ENCODE measurements at regions not wholly inside any gene's neighbourhood (a gene's known extent, or its start where the extent isn't known, plus 50 kb on each side); places are given as distances from the start of the nearest gene placed in this dataset.

- Histone ChIP-seq H3K27me3 (no peaks in the 10 kb centered on the region), H3K9me3 (peaks cover 0 to 6% (median 0%) of the 10 kb centered on the region in 3 donors), H3K27ac (no peak overlapping the region), H3K36me3 (no peaks in the 10 kb centered on the region), H3K4me1 (no peaks in the 10 kb centered on the region), H3K4me3 (no peak overlapping the region)
- no peak for DNase-seq
- TF ChIP-seq, protein P1, sequence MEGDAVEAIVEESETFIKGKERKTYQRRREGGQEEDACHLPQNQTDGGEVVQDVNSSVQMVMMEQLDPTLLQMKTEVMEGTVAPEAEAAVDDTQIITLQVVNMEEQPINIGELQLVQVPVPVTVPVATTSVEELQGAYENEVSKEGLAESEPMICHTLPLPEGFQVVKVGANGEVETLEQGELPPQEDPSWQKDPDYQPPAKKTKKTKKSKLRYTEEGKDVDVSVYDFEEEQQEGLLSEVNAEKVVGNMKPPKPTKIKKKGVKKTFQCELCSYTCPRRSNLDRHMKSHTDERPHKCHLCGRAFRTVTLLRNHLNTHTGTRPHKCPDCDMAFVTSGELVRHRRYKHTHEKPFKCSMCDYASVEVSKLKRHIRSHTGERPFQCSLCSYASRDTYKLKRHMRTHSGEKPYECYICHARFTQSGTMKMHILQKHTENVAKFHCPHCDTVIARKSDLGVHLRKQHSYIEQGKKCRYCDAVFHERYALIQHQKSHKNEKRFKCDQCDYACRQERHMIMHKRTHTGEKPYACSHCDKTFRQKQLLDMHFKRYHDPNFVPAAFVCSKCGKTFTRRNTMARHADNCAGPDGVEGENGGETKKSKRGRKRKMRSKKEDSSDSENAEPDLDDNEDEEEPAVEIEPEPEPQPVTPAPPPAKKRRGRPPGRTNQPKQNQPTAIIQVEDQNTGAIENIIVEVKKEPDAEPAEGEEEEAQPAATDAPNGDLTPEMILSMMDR (IDR thresholded peaks at IDR 0.05): no peak
- intact Hi-C loops (cut with DNase I; ENCODE audit: low total_unique reads): no loop called here
Observed at GRCh38 chr7:67764289-67764688, 767.7 kb downstream of the TYW1 start.

- intact Hi-C loops (cut with DNase I; ENCODE audit: low total_unique reads): no loop called here
- DNase-seq: no peak
- TF ChIP-seq, protein P1 (IDR thresholded peaks at IDR 0.05): no peak
Observed at GRCh38 chr7:67765481-67766175, 769.0 kb downstream of the TYW1 start.

DNA sequence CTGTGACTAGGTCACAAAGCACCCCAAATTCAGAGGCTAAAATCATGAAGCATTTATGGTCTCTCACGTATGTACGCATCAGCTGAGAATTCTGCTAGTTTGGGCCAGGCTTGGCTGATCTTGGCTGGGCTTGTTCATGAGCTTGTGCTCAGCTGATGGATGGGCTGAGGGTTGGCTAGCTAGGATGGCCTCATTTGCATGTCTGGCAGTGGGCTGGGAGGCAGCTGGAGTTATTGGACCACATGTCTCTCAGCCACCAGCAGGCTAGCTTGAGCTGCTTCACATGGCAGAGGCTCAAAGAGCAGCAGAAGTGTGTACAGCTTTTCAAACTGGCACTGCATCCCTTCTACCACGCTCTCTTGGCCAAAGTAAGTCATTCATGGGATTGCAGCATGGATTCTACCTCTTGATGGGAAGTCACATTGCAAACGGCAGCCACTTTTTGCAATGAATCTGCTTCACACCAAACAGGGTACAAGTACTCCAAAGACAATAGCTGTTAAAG is 770.3 kb downstream of the TYW1 start:
- H3K27ac ChIP-seq: no peak overlapping the region
- TF ChIP-seq, protein P1 (IDR thresholded peaks at IDR 0.05): no peak
- no peak for DNase-seq
- H3K9me3 ChIP-seq: peaks cover 0 to 6% (median 0%) of the 10 kb centered on the region in 3 donors
- H3K4me3 ChIP-seq: no peak overlapping the region
- H3K36me3 ChIP-seq: no peaks in the 10 kb centered on the region
- H3K27me3 ChIP-seq: no peaks in the 10 kb centered on the region
- H3K4me1 ChIP-seq: no peaks in the 10 kb centered on the region
- intact Hi-C loops (cut with DNase I; ENCODE audit: low total_unique reads): no loop called here

More at GRCh38 chr7:67765481-67766175, 769.0 kb downstream of the TYW1 start:
- Histone ChIP-seq H3K4me1 (no peaks in the 10 kb centered on the region), H3K4me3 (no peak overlapping the region), H3K9me3 (peaks cover 0 to 6% (median 0%) of the 10 kb centered on the region in 3 donors), H3K36me3 (no peaks in the 10 kb centered on the region), H3K27me3 (no peaks in the 10 kb centered on the region), H3K27ac (no peak overlapping the region)

GRCh38 chr7:67771846-67772605 is 775.4 kb downstream of the TYW1 start:
- Histone ChIP-seq H3K9me3 (peaks cover 0 to 3% (median 0%) of the 10 kb centered on the region in 3 donors), H3K4me1 (no peaks in the 10 kb centered on the region), H3K27me3 (no peaks in the 10 kb centered on the region), H3K27ac (no peak overlapping the region), H3K4me3 (no peak overlapping the region), H3K36me3 (no peaks in the 10 kb centered on the region)
- TF ChIP-seq, protein P1 (IDR thresholded peaks at IDR 0.05): no peak
- DNase-seq: no peak
- intact Hi-C loops (cut with DNase I; ENCODE audit: low total_unique reads): no loop called here

DNA sequence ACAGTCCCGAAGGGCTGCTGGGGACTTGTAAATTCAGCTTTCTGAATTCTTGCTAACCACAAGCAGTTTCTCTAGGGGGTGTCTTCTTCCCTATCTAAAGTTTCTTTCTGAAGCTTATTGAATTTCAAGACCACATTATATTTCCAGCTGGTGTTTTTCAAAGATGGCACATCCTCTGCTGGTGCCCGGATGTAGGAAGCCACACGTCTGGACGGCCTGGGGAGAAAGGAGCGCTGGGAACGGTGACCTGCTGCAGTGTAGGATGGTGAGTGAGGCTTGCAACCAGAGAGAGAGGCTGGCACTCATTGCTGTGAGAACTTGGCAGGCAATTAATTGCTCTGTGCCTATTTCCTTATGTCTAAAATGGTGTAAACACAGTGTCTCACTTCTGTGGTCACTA is 776.4 kb downstream of the TYW1 start:
- Histone ChIP-seq H3K4me1 (no peaks in the 10 kb centered on the region), H3K9me3 (no peaks in the 10 kb centered on the region), H3K27ac (no peak overlapping the region), H3K4me3 (no peak overlapping the region), H3K27me3 (no peaks in the 10 kb centered on the region), H3K36me3 (no peaks in the 10 kb centered on the region)
- intact Hi-C loops (cut with DNase I; ENCODE audit: low total_unique reads): no loop called here
- DNase-seq: no peak
- TF ChIP-seq, protein P1 (IDR thresholded peaks at IDR 0.05): no peak
